ENCODE measurements at regions not wholly inside any gene's neighbourhood (a gene's known extent, or its start where the extent isn't known, plus 50 kb on each side); places are given as distances from the start of the nearest gene placed in this dataset.

DNA sequence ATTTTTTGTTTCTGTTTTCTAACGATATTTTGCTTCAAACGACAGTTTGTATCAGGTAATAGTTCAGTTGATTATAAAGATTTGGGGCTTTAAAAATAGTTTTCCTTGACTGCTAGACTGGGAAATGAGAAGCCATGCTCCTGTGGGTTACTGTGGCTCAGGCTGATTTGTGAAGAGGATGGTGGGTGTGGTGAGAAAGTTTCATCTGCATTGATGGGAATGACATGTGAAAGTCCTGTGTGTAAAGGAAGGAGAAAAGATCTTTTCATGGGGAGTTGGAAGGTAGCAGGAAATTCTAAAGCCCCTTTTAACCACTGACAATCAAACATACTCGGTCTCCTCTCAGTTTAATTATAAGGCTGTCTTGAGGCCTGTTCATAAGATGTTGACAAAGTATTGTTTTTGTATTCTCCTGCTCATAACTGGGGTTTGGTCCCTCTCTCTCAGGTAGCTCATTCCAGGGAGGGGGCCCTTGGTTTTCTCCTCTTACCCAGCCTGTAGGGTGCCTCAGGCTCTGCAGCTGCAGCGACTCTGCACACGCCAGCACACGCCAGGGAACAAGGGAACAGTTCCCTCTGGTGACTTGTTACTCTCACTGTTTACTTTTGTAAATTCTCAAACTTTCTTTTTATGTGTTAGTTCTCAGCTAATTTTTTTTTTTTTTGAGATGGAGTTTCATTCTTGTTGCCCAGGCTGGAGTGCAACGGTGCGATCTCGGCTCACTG lies 91.6 kb downstream of the CARTPT start:
- no peak for TF ChIP-seq NPAS2 (CRISPR knock-in tag; IDR thresholded peaks at IDR 0.05; ENCODE audit: borderline replicate concordance)
- TF ChIP-seq MLLT10 (CRISPR knock-in tag; IDR thresholded peaks at IDR 0.05): no peak
- TF ChIP-seq ZNF670 (CRISPR knock-in tag; IDR thresholded peaks at IDR 0.05; ENCODE audit: borderline replicate concordance): no peak
- TF ChIP-seq, protein P1, sequence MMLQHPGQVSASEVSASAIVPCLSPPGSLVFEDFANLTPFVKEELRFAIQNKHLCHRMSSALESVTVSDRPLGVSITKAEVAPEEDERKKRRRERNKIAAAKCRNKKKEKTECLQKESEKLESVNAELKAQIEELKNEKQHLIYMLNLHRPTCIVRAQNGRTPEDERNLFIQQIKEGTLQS (CRISPR knock-in tag; IDR thresholded peaks at IDR 0.05): no peak
- TF ChIP-seq AHR (CRISPR knock-in tag; IDR thresholded peaks at IDR 0.05): no peak
- no peak for TF ChIP-seq TAF1 (CRISPR knock-in tag; IDR thresholded peaks at IDR 0.05)
- no peak for TF ChIP-seq ZNF570 (CRISPR knock-in tag; IDR thresholded peaks at IDR 0.05; ENCODE audit: borderline replicate concordance)
